Superior temporal gyrus (tissue), 1 donor: ENCODE measurements at regions not wholly inside any gene's neighbourhood (a gene's known extent, or its start where the extent isn't known, plus 50 kb on each side); places are given as distances from the start of the nearest gene placed in this dataset.

ENCODE experiments used
- DNase-seq: peaks from one replicate; pipeline ENCODE4 v3.0.0-alpha.2; 2016; ENCODE audit errors: extremely low spot score

- DNase-seq = no peak
Observed at GRCh38 chr7:35386816-35387706, 133.2 kb upstream of the TBX20 start.

- DNase-seq = no peak
Observed at GRCh38 chr7:35386082-35386815, 132.3 kb upstream of the TBX20 start.

GRCh38 chr7:35384761-35385700 lies 131.1 kb upstream of the TBX20 start:
- DNase-seq = no peak

- no peak for DNase-seq
Observed at GRCh38 chr7:35380739-35381224, 126.9 kb upstream of the TBX20 start.

DNA sequence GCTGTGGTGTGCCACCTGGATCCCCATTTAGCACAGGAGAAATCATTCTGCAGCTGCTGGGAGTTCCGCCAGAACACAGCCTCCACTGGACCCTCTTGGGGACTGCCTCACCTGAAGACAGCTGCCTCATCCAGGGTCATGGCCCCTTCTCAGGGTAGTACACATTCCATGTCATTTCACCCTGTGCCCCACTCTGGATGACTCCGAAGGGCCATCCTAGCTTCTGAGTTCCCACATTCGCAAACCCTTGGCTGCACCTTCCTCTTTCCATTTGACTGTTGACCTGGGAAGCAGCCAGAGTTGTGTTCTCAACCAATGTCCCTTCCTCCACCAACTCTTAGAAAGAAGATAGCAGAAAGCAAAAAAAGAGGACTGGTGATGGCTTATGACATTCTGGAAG lies 125.6 kb upstream of the TBX20 start:
- DNase-seq = no peak

GRCh38 chr7:35375516-35375915 lies 121.6 kb upstream of the TBX20 start:
- DNase-seq = no peak

DNA sequence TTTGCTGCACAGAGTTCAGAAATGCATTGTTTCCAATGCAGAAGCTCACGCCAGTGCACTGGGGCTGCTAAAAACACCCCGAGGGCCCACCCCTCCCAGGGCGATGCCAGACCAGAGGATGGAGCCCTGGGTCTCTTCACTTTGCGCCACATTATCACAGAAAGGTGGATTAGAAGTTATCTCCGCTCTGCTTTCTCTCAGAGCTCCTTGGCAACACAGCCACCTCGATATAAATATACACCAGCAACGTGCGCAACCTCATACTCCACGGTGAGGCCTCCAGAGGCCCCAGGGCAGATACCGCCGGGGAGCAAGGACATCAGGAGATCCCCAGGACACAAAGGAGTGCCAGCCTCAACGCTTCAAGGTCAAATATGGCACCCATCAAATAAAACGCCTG lies 121.0 kb upstream of the TBX20 start:
- no peak for DNase-seq

- DNase-seq = no peak
Observed at GRCh38 chr7:35371221-35371620, 117.3 kb upstream of the TBX20 start.

DNA sequence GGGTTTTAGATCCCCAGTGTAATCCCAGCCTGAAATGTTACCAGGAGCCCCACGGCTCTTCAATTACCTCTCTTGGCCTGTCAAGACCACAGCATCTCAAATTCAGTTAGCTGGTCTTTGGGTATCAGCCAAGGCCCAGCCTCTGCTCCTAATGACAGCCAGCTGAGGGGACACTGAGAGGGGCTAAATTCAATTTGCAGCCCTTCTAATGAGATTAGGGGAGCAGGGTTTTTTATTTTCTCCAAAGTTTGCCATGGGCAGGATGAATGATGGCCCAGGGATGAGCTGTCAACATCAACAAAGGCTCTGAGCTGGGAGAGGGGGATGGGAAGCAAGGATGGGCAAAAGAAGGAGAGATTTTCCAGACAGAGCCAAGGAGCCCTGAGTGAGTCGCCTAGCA lies 116.8 kb upstream of the TBX20 start:
- DNase-seq = no peak

DNA sequence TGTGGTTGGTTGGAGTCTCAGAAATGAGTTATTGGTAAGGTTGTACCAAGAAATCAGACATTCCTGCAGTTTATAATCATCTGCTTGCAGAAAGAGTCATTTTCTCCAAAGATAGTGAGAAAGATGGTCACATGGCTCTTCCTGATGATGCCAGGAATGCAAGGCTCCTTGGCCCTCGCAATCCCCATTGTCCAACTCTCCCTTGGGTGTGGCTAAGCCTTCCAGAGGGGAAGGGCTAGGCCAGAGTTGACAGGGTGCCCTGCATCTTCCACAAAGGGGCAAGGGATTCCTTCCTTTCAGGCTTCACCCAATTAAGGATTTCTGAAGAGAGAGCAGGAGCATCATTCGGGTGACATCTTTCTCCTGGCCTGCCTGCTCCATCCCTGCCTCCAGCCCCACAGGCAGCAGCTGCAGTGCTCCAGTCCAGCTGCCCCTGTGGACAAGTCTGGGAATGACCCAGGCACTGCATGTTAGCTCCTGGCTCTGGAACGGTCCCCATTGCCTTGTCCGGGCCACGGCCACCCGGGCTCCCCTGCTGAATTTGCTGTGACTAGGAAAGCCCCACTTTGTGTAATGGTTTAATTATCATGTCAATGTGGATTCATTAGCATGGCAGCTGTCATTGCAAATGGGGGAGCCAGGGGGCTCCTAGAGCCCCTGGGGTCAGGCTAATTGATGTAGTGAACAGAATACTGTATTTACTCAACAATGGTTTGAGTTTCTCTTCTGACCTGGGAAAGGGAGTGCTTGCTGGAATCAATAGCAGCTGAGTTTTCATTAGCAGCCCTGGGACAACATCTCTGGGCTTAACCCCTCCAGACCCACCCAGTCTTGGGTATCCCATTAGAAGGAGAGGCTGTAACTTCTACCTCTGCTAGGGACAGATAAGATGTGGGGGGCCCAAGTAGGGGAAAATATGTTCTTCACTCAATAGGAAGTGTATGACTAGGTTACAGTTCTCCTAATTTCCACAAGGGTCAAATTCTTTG lies 112.6 kb upstream of the TBX20 start:
- no peak for DNase-seq

GRCh38 chr7:35365523-35365922 lies 111.6 kb upstream of the TBX20 start:
- DNase-seq = no peak

GRCh38 chr7:35362341-35362740 lies 108.4 kb upstream of the TBX20 start:
- DNase-seq = no peak

DNA sequence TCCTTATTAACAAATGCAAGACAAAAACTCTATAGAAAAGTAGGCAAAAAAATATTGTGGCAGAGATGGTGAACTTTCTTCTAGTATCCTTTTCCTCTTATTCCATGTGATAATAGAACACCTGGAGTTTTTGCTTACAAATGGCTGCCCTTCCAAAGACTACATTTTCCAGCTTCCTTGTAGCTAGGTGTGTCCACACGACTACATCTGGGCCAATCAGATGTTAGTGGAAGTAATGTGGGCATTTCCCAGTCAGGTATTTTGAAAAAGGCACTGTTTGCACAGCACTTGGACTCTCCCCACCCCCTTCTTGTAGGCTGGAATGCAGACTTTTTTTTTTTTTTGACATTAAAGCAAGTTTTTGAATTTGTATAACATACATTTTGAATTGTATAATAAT lies 105.5 kb upstream of the TBX20 start:
- DNase-seq = no peak

- DNase-seq = no peak
Observed at GRCh38 chr7:35356495-35356894, 102.6 kb upstream of the TBX20 start.

DNA sequence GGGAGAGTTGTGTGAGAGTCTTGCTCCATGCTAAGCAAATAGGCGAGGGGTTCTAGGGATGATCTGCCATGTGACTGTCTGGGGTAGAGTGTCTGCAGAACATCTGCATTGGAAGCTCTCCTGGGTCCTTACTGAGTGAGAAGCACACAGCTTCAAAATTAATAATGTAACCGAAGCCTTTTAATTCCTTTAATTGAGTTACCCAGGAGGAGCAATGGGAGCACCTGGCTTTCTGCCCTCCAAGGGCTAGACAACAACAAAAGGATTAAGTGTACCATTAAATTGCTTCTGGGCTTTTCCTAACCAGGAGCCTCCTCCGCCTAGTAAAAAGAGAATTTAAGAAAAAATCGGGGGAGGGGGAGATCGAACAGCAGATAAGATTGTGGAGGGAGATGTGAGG lies 102.0 kb upstream of the TBX20 start:
- no peak for DNase-seq

DNA sequence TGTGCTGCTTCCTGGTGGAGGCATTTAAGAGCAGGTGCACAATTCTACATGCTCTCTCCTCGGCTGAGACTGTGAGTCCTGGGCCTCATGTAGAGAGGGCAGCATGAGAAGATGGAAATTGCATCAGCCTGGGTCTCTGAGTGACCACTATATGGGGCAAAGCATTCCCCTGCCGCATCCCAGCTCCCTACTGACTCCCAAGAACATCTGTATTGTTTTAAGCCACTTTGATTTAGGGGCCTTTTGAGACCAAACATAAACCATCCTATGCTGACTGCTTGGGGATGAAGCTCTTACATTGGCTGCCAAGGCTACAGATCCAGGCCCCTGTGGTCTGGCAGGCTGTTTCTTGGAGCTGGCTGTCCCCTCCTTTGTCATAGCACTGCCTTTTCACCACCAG lies 101.3 kb upstream of the TBX20 start:
- DNase-seq = no peak

GRCh38 chr7:35353481-35353880 lies 99.6 kb upstream of the TBX20 start:
- DNase-seq = no peak

GRCh38 chr7:35351466-35351865 lies 97.6 kb upstream of the TBX20 start:
- no peak for DNase-seq

DNA sequence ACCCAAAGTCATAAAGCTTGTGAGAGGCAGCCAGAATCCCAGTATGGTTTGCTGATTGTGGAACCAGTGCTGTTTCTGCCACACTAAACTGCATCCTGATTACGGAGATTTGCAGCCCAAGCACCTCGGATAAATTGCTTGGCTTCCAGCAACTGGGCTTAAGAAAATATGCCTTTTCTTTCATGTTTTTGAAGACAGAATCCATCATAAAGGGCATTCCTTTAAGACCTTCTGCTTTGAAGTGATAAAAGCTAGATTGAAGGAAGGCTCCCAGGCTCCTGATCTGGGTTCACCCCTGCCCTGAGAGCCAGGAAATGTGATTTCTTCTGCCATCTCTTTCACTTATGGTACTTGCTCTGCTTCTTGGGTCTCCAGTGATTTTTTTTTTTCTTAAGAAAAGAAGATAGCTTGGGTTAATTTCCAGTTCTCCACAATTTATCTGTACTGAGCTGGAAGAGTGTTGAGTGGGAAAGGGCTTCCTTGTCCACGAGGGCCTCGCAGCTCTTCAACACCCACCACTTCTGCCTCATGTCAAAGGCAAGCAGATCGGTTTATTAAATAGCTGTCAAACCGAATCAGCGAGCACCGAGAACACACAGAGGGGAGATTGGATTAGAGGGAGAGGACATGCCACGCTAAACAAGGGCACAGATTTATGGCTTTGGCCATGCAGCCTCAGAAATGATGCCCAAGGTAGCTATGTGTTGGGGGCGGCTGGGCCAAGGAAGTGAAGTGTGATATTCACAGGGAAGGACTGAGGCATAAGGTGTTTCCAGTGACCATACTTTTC lies 94.9 kb upstream of the TBX20 start:
- DNase-seq = no peak

DNA sequence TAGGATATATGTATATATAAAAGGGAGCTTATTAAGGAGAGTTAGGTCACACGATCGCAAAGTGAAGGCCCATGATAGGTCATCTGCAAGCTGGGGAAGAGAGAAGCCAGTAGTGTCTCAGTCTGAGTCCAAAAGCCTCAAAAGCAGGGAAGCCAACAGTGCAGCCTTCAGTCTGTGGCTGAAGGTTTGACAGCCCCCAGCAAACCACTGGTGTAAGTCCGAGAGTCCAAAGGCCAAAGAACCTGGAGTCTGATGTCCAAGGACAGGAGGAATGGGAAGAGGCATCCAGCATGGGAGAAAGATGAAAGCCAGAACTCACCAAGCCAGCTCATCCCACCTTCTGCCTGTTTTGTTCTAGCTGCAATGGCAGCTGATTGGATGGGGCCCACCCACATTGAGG lies 88.9 kb upstream of the TBX20 start:
- no peak for DNase-seq
